Stimulated activated CD4-positive, alpha-beta T cell treated with anti-CD3 and anti-CD28 coated beads, TNF-alpha, amount 100 ng/mL, for 4 hours (primary cell): ENCODE measurements at regions not wholly inside any gene's neighbourhood (a gene's known extent, or its start where the extent isn't known, plus 50 kb on each side); places are given as distances from the start of the nearest gene placed in this dataset.
"Not testable (repeated sequence)": the region's sequence is repeated elsewhere in the genome, so short reads cannot be mapped to it uniquely, and the experiment has no call there.

Source experiments
- DNase-seq, 3 experiments: peaks; one replicate each; pipeline ENCODE4 v3.0.0-alpha.2; 2020; ENCODE audit warnings: low read depth in 3 of 3

DNA sequence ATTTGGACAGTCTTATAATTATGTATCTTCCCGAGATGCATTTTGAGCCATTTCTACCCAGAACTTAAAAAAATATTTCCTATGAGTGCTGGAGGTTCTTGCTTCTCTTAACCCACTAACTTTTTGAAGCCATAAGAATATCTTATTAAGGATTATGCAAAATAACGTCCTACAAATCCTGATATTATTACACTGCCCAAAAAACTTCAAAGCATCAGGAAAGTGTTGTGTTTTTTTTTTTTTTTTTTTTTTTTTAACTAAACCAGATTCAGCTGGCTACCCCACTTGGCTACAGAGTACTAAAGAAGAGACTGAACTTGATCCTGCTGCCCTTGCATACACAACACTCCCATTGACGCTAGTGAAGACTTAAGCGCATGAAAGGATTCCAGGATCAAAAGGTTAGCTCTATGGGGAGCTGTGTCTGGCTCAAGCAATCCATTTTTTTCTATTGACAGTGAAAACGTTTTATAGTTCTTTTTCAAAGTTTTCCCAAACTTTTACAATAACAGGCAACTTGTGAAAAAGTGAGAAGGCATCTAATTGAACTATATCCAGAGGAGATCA lies 141.4 kb downstream of the KCNRG start:
- no peak for DNase-seq

DNA sequence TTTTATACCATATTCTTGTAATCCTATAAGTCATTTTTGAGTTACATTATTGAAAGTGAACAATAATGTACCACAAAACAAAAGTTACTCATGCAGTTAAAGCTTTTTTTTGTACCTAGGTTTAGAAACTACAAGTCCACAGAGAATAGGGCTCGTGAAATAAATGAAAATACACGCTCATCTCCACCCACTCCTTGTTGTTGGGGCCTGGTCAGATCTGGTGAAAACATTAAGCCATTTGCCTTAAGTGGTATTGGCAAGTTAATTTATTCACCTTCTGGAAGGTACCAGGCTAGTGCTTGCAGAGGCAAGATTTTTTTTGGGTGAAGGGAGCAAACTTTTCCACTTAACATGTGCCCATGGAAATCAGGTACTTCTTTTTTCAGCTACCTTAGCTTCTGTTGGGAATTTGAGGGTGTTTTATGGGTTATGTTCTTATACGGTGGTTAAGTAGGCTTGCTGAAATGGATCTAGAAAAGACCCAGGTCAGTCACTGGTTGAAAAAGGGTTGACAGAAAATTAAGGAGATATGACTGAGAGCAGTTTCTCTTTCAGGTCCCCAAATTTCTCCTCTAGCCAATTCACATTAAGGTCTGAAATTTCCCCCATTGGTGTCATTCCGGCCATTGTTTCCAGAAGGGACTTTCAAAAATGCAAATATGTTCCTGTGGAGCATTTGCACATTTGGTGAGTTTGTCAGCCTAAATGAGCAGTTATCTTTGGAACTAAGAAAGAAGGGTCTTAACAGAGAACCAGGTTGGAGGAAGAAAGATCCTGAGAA lies 143.3 kb downstream of the KCNRG start:
- no peak for DNase-seq

DNA sequence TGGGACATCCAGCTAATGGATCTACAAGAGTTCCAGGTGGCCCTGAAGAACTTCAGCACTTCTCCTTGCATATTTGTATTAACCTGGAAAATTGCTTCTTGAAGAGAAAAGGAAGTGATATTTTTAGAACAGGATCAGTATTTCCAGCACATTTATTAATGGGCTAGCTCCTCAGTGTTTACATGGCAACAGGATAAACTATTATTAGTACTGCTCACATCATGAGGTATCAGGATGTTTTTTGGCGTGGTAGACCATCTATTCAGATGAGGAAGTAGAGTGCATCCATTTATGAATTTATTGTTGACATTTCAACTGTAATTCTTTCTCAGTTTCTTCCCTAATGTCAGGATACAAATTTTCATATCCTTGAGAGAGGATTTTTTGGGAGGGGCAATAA lies 144.4 kb downstream of the KCNRG start:
- no peak for DNase-seq

GRCh38 chr13:50161052-50161451 lies 145.8 kb downstream of the KCNRG start:
- DNase-seq: no peak

GRCh38 chr13:50162001-50162400 lies 146.8 kb downstream of the KCNRG start:
- no peak for DNase-seq

- no peak for DNase-seq
These were observed 147.3 kb downstream of the KCNRG start for GRCh38 chr13:50162567-50162966.

DNA sequence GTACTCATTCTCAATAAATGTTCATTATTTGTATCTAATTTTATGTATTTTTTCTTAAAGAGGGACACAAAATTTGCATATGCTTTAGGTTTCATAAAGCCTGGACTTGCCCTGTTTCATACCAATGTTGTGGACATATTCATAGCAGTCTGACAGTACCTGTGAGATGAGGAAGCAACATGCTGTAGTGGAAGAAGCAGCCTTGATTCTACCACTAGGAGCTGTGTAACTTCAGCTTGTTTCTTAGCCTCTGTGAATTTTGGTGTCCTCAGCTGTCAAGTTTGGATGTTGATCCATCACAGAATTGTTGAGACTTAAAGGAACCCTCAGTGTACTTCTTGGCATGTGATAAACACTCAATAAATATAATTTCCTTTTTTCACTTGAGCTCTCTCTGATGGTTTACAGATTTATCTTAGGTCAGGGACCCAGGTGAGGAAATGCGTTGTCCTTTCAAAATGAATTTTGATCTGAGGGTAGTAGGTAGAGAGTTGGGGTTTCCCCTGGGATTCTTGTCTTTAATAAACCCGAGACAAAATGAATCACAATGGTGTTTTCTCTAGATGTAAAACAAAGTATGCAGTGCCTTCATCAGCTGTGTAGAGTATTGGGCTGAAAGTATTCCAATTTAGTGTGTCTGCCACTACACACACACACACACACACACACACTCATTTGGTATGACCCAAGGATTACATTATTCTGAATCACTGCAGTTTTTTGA lies 152.1 kb downstream of the KCNRG start:
- no peak for DNase-seq

DNA sequence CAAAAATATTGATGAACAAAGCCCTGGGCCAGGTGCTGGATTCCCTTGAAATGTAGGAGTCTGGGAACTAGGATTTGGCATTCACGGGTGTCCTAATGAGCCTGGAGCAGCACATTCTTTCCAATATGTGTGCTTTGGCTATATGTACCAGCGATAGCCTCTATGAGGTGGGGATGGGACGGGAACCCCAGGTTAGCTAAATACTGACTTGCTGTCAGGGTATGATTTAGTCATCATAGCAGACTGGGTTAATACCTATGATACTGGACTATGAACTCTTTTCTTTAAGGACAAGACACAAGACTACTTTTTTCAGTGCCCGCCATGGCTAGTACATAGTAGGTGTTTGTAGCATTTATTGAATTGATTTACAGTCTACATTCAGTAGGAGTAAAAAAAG lies 152.7 kb downstream of the KCNRG start:
- DNase-seq: no peak

GRCh38 chr13:50168786-50169185 lies 153.5 kb downstream of the KCNRG start:
- no peak for DNase-seq

DNA sequence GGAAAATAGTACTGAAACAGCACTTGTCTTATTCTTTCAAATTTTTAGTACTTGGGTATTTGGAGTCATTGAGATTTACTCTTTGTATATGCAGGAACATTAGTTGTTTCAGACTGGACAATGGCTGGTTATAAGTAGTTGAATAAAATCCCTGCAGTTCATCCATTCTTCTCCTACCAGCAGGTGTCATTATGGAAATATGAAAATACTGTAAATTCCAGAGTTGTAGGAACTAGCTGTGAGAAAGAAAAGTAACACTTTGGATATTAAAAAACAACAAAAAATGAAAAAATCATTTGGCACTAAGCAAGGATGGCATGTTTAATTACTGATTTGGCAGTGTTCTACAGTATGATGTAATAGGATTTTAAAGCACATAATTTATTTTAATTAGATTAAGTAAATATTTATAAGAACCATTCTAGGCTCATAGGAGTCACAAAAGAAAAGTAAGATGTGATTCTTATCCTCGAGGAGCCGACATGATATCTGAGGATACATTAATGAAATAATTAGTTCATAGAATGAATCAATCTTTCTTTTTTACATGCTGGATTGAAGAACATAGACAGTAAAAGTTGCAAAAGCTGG lies 155.3 kb downstream of the KCNRG start:
- no peak for DNase-seq

DNA sequence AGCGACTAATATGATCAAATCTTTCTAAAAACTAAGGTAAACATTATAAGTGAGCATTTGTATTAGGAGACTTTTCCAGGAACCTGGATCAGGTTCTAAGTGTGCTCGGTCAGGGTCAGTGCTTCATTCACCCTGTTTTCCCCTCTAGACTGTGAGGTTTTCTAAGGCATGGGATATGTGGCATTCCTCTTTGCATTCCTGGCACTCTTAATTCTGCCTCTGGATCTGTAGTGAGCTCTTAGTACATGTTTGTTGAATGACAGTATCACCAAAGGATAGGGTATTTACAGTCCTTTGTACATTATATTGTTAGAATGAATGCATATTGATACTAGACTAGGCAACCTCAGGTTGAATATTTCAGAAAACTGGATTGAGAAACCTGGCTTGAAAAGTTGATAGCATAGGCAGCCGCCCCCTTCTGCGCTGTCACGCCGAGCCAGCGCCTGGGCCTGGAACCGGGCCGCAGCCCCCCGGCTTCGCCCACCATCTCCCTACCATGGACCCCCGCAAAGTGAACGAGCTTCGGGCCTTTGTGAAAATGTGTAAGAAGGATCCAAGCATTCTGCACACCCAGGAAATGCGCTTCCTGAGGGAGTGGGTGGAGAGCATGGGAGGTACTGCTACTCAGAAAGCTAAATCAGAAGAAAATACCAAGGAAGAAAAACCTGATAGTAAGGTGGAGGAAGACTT lies 156.5 kb downstream of the KCNRG start:
- DNase-seq: no peak

DNA sequence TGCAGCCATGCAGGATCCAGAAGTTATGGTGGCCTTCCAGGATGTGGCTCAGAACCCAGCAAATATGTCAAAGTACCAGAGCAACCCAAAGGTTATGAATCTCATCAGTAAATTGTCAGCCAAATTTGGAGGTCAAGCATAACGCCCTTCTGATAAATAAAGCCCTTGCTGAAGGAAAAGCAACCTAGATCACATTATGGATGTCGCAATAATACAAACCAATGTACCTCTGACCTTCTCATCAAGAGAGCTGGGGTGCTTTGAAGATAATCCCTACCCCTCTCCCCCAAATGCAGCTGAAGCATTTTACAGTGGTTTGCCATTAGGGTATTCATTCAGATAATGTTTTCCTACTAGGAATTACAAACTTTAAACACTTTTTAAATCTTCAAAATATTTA lies 157.8 kb downstream of the KCNRG start:
- not testable (repeated sequence) for DNase-seq

DNA sequence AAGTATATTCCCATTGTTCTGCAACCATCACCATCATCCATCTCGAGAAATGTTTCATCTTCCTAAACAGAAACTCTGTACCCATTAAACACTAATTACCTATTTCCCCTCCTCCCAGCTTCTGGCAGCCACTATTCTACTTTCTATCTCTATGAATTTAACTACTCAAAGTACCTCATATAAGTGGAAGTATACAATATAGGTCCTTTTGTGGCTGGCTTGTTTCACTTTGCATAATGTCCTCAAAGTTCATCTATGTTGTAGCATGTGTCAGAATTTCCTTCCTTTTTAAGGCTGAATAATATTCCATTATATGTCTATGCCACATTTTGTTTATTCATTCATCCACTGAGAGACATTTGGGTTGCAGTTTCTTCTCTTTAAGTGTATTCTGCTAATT lies 159.4 kb downstream of the KCNRG start:
- no peak for DNase-seq

DNA sequence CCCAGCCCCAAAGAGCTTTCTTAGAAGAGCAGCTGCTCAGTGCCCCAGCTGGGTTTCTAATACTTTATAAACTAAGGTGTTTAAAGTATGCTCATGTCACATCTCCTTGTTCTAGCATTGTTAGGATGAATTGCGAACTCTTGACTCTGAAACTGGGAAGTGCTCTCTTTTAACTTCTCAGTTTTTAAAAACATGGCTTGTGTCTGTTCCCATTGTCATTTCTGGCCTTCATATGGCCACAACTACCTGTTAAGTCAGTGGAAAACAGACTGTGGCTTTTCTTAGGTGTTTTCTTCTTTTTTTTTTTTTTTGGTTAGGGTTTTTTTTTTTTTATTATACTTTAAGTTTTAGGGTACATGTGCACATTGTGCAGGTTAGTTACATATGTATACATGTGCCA lies 164.7 kb downstream of the KCNRG start:
- DNase-seq: no peak

DNA sequence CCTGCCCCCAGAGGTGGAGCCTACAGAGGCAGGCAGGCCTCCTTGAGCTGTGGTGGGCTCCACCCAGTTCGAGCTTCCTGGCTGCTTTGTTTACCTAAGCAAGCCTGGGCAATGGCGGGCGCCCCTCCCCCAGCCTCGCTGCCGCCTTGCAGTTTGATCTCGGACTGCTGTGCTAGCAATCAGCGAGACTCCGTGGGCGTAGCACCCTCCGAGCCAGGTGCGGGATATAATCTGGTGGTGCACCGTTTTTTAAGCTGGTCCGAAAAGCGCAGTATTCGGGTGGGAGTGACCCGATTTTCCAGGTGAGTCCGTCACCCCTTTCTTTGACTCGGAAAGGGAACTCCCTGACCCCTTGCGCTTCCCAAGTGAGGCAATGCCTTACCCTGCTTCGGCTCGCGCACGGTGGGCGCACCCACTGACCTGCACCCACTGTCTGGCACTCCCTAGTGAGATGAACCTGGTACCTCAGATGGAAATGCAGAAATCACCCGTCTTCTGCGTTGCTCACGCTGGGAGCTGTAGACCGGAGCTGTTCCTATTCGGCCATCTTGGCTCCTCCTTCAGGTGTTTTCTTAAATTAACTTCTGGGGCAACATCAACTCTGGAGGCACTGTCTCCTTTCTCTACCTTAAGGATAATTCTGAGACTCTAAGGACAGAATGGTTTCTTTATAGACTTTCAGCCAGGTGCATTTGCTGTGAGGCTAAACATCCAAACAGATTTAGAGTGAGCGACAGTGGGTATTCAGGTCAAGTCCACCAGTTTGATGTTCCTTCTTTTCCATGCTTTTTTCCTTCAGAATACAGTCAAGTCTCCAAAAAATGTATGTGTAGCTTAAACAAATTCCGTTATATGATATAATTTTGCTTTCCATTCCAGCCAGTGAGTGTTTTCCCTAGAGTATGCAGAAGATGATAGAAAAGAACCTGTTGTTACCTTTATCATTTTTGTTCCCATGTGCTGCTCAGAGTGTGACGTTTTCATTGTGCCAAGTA lies 170.8 kb downstream of the KCNRG start:
- not testable (repeated sequence) for DNase-seq

- DNase-seq: no peak
These were observed 172.2 kb downstream of the KCNRG start for GRCh38 chr13:50187352-50188029.

GRCh38 chr13:50188696-50189095 lies 173.5 kb downstream of the KCNRG start:
- no peak for DNase-seq

DNA sequence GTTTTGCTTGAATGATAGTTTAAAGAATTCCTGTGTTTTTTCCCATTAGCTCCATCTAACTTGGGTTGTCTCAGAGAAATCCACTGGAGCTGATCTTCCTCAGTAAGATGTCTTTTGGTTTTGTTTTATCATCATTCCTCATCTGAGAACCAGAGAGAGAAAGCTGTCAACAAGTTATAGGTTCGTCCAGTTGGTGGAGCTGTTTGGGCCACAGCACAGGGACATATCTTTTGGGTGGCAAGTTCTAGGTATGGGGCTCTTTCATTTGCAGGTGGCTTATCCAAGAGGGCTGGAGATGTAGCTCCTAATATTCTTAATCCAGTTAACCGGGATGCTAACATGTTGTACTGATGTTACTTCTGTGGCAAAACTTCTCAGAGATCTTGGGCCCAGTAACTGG lies 174.2 kb downstream of the KCNRG start:
- no peak for DNase-seq

- no peak for DNase-seq
These were observed 175.8 kb downstream of the KCNRG start for GRCh38 chr13:50191004-50191403.

DNA sequence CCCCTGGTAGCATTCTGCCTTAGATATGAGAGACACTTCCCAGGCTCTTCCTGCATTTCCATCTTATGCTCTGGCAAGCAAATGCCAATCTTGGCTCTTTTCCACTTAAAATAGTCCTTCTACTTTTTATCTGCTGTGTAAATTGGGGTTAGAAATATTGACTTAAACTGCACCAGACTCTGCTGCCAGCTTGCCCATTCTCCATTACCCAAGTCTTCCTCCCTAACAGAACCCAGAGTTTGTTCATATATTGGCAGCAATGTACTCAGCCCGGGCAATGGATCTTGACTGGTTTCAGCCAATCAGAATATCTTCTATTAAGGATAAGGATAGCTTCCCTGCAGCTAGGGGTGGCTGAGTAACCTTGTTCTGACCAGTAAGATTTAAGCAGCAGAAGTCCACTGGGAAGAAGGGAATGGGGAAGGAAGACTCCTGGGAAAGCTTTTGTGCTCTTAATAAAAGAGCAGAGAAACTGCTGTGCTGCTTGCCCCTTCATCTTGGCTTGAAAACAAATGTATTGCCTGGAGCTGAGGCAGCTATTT lies 177.1 kb downstream of the KCNRG start:
- DNase-seq: no peak
